Fibroblast of lung (primary cell): ENCODE measurements at regions not wholly inside any gene's neighbourhood (a gene's known extent, or its start where the extent isn't known, plus 50 kb on each side); places are given as distances from the start of the nearest gene placed in this dataset.

ENCODE experiments used
- EZH2 ChIP-seq: IDR thresholded peaks from 2 replicates; pipeline ENCODE4 v1.5.1; 2012; ENCODE audit warnings: low read length, control low read depth, mild to moderate bottlenecking; ENCODE audit errors: missing control alignments
- TF ChIP-seq, protein P1 (sequence below), 2 donors: IDR thresholded peaks in 1 of 2; conservative IDR thresholded peaks in 1 of 2; 1 replicate in 1 of 2; 2 replicates in 1 of 2; pipeline ENCODE4 v1.5.1; 2011 to 2012; ENCODE audit warnings: low read length in 2 of 2, control low read depth in 1 of 2, inconsistent platforms in 1 of 2, low read depth in 1 of 2, mild to moderate bottlenecking in 1 of 2

DNA sequence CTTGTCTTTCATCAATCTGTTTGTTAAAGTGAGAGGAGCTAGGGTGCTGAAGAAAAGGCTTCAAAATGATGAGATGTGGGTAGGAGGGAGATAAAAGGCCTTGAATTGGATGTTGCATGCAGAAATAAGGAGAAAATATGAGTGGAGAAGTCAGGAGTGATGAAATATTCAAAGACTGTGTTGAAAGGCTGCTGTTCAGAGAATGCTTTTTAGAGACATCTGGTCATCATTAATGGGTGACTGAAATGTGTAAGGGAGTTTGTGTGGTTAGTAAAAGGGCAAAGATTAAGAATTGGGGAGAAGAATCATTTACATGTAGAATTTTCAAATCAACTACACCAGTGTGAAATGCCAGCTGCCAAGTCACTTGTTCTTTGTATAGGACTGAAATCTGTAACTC is 383.9 kb downstream of the MAT2B start:
- TF ChIP-seq, protein P1, sequence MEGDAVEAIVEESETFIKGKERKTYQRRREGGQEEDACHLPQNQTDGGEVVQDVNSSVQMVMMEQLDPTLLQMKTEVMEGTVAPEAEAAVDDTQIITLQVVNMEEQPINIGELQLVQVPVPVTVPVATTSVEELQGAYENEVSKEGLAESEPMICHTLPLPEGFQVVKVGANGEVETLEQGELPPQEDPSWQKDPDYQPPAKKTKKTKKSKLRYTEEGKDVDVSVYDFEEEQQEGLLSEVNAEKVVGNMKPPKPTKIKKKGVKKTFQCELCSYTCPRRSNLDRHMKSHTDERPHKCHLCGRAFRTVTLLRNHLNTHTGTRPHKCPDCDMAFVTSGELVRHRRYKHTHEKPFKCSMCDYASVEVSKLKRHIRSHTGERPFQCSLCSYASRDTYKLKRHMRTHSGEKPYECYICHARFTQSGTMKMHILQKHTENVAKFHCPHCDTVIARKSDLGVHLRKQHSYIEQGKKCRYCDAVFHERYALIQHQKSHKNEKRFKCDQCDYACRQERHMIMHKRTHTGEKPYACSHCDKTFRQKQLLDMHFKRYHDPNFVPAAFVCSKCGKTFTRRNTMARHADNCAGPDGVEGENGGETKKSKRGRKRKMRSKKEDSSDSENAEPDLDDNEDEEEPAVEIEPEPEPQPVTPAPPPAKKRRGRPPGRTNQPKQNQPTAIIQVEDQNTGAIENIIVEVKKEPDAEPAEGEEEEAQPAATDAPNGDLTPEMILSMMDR (conservative IDR thresholded peaks at IDR 0.05 in 1 of 2, IDR thresholded peaks at IDR 0.05 in 1 of 2; ENCODE audit: low read depth in 1 of 2, low read length in 2 of 2), result no peak
- no peak for TF ChIP-seq EZH2
